Liver (tissue), 8 donors: ENCODE measurements at regions not wholly inside any gene's neighbourhood (a gene's known extent, or its start where the extent isn't known, plus 50 kb on each side); places are given as distances from the start of the nearest gene placed in this dataset.

Source experiments
- DNase-seq: peaks from one replicate; pipeline ENCODE4 v3.0.0-alpha.2; 2017; ENCODE audit warnings: low spot score
- H3K27ac ChIP-seq, 2 donors: one replicate each; pipeline ENCODE4 v1.7.0; 2013; ENCODE audit warnings: inconsistent platforms in 2 of 2, low read length in 2 of 2, control low read depth in 1 of 2, low read depth in 1 of 2, mild to moderate bottlenecking in 1 of 2
- H3K27me3 ChIP-seq, 4 donors: one replicate each; pipeline versions ENCODE4 v1.6.1 to v1.7.0; 2013; ENCODE audit warnings: low read length in 3 of 4, inconsistent platforms in 1 of 4, mild to moderate bottlenecking in 1 of 4, moderate library complexity in 1 of 4; ENCODE audit not compliant: control insufficient read depth in 4 of 4, insufficient read depth in 4 of 4
- H3K36me3 ChIP-seq, 4 donors: one replicate each; pipeline versions ENCODE4 v1.6.1 to v1.7.0; 2013; ENCODE audit warnings: low read length in 3 of 4, mild to moderate bottlenecking in 3 of 4, low read depth in 1 of 4, moderate library complexity in 1 of 4; ENCODE audit not compliant: control insufficient read depth in 4 of 4, insufficient read depth in 3 of 4
- H3K4me1 ChIP-seq, 4 donors: one replicate each; pipeline versions ENCODE4 v1.6.1 to v1.7.0; 2013; ENCODE audit warnings: low read length in 3 of 4, mild to moderate bottlenecking in 3 of 4, moderate library complexity in 1 of 4; ENCODE audit not compliant: control insufficient read depth in 4 of 4, insufficient read depth in 4 of 4
- H3K4me3 ChIP-seq, 3 donors: one replicate each; pipeline versions ENCODE4 v1.6.1 to v1.7.0; 2013; ENCODE audit warnings: low read length in 3 of 3, control low read depth in 1 of 3, low read depth in 1 of 3, mild to moderate bottlenecking in 1 of 3
- H3K9ac ChIP-seq, 2 donors: one replicate each; pipeline ENCODE4 v1.7.0; 2013; ENCODE audit warnings: low read length in 2 of 2, mild to moderate bottlenecking in 2 of 2, moderate library complexity in 2 of 2, control low read depth in 1 of 2, low read depth in 1 of 2
- H3K9me3 ChIP-seq, 4 donors: one replicate each; pipeline versions ENCODE4 v1.6.1 to v1.7.0; 2013; ENCODE audit warnings: low read length in 3 of 4; ENCODE audit not compliant: control insufficient read depth in 4 of 4
- EGR1 ChIP-seq, 2 donors: IDR thresholded peaks; 2 replicates each; pipeline ENCODE4 v1.6.1; 2016 to 2018; ENCODE audit warnings: antibody characterized with exemption in 2 of 2, low read depth in 2 of 2
- FOXA1 ChIP-seq: IDR thresholded peaks from 2 replicates; pipeline ENCODE4 v1.6.1; 2016; ENCODE audit warnings: antibody characterized with exemption
- FOXA2 ChIP-seq: IDR thresholded peaks from 2 replicates; pipeline ENCODE4 v1.6.1; 2016; ENCODE audit warnings: antibody characterized with exemption
- HNF4A ChIP-seq, 2 donors: conservative IDR thresholded peaks; 2 replicates each; pipeline ENCODE4 v1.6.1; 2016; ENCODE audit warnings: antibody characterized with exemption in 2 of 2, mild to moderate bottlenecking in 2 of 2
- HNF4G ChIP-seq: IDR thresholded peaks from 2 replicates; pipeline ENCODE4 v1.6.1; 2016; ENCODE audit warnings: antibody characterized with exemption
- JUND ChIP-seq, 2 donors: IDR thresholded peaks; 2 replicates each; pipeline ENCODE4 v1.6.1; 2016; ENCODE audit warnings: antibody characterized with exemption in 2 of 2
- RAD21 ChIP-seq, 2 donors: IDR thresholded peaks; 2 replicates each; pipeline ENCODE4 v1.6.1; 2016; ENCODE audit warnings: antibody characterized with exemption in 2 of 2, mild to moderate bottlenecking in 2 of 2
- RXRA ChIP-seq, 2 donors: IDR thresholded peaks; 2 replicates each; pipeline ENCODE4 v1.6.1; 2017 to 2018; ENCODE audit warnings: antibody characterized with exemption in 2 of 2, mild to moderate bottlenecking in 1 of 2
- SP1 ChIP-seq: IDR thresholded peaks from 2 replicates; pipeline ENCODE4 v1.6.1; 2018; ENCODE audit warnings: antibody characterized with exemption, mild to moderate bottlenecking
- TAF1 ChIP-seq: conservative IDR thresholded peaks from 2 replicates; pipeline ENCODE4 v1.6.1; 2016; ENCODE audit warnings: antibody characterized with exemption, mild to moderate bottlenecking
- YY1 ChIP-seq: IDR thresholded peaks from 2 replicates; pipeline ENCODE4 v1.6.1; 2016; ENCODE audit warnings: antibody characterized with exemption, mild to moderate bottlenecking
- WGBS: extraction: QIAGEN DNeasy Blood & Tissue Kit; methylation state at CpG from one replicate; pipeline ENCODE4 v1.1.7; 2013; 5-methylcytosine and 5-hydroxymethylcytosine counted together
- TF ChIP-seq, protein P1 (sequence below): IDR thresholded peaks from 2 replicates; pipeline ENCODE4 v1.6.1; 2016; ENCODE audit warnings: antibody characterized with exemption
- TF ChIP-seq, protein P2 (sequence below): fragments of 150-350 bp; IDR thresholded peaks from 2 replicates; pipeline ENCODE4 v1.5.1; 2017; ENCODE audit warnings: improper control_type of control experiment, low read depth, low read length; ENCODE audit not compliant: missing input control
- TF ChIP-seq, protein P3 (sequence below): IDR thresholded peaks from 2 replicates; pipeline ENCODE4 v1.6.1; 2016; ENCODE audit warnings: antibody characterized with exemption
- TF ChIP-seq, protein P4 (sequence below): IDR thresholded peaks from 2 replicates; pipeline ENCODE4 v1.6.1; 2016; ENCODE audit warnings: antibody characterized with exemption
- donor health status: healthy.
- donor health status: healthy.
- donor health status: healthy.
- donor health status: healthy.
- donor health status: healthy.

DNA sequence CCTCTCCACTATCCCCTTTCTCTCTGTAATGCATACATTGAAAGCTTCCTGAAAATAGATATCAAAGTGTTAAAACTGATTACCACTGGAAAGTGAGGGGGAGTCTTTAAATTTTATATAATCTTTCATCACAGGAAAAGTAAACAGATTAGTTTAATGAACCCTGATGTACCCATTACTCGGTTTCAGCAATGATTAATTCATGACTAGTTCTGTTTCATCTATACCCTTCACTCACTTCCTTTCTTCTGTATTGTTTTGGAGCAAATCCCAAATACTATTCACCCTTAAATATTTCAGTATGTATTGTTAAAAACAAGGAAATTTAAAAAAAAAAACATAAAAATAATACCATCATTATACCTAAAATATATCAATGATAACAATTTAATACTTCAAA is 67.3 kb upstream of the TMCC3 start:
- Histone ChIP-seq H3K4me1 (no peaks in the 10 kb centered on the region), H3K9me3 (no peaks in the 10 kb centered on the region), H3K4me3 (no peak overlapping the region), H3K36me3 (no peaks in the 10 kb centered on the region), H3K27ac (no peak overlapping the region), H3K9ac (no peak overlapping the region), H3K27me3 (no peaks in the 10 kb centered on the region)
- no peak for DNase-seq
- WGBS = 72% methylated on average over 1 of the region's 1 CpG
- TF ChIP-seq RXRA (IDR thresholded peaks at IDR 0.05) (no peak), HNF4G (no peak), FOXA1 (no peak), SP1 (no peak), RAD21 (IDR thresholded peaks at IDR 0.05) (no peak), HNF4A (conservative IDR thresholded peaks at IDR 0.05) (no peak)
- TF ChIP-seq, protein P1, sequence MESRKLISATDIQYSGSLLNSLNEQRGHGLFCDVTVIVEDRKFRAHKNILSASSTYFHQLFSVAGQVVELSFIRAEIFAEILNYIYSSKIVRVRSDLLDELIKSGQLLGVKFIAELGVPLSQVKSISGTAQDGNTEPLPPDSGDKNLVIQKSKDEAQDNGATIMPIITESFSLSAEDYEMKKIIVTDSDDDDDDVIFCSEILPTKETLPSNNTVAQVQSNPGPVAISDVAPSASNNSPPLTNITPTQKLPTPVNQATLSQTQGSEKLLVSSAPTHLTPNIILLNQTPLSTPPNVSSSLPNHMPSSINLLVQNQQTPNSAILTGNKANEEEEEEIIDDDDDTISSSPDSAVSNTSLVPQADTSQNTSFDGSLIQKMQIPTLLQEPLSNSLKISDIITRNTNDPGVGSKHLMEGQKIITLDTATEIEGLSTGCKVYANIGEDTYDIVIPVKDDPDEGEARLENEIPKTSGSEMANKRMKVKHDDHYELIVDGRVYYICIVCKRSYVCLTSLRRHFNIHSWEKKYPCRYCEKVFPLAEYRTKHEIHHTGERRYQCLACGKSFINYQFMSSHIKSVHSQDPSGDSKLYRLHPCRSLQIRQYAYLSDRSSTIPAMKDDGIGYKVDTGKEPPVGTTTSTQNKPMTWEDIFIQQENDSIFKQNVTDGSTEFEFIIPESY = no peak
- TF ChIP-seq, protein P2, sequence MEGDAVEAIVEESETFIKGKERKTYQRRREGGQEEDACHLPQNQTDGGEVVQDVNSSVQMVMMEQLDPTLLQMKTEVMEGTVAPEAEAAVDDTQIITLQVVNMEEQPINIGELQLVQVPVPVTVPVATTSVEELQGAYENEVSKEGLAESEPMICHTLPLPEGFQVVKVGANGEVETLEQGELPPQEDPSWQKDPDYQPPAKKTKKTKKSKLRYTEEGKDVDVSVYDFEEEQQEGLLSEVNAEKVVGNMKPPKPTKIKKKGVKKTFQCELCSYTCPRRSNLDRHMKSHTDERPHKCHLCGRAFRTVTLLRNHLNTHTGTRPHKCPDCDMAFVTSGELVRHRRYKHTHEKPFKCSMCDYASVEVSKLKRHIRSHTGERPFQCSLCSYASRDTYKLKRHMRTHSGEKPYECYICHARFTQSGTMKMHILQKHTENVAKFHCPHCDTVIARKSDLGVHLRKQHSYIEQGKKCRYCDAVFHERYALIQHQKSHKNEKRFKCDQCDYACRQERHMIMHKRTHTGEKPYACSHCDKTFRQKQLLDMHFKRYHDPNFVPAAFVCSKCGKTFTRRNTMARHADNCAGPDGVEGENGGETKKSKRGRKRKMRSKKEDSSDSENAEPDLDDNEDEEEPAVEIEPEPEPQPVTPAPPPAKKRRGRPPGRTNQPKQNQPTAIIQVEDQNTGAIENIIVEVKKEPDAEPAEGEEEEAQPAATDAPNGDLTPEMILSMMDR = no peak

DNA sequence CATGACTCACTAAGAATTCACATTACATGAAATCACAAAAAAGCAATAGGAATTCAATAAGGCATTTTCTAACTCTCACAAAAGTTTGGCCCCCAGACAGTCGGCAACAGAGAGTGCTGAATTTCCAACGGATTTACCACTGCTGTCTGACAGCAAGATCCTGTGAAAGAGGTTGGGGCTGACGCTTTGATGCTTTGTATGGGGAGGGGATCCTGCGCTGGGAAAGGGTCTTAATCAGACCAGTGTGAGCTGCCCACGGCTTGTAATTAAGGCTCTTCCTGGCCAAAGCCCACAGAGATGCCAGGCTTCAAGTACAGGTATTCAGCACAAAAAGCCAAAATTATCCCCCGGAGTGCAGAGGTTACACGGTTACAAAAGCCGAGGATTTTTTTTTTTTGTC is 66.8 kb upstream of the TMCC3 start:
- Histone ChIP-seq H3K27ac (no peak overlapping the region), H3K9ac (no peak overlapping the region), H3K36me3 (no peaks in the 10 kb centered on the region), H3K9me3 (no peaks in the 10 kb centered on the region), H3K4me1 (no peaks in the 10 kb centered on the region), H3K4me3 (no peak overlapping the region), H3K27me3 (no peaks in the 10 kb centered on the region)
- no peak for DNase-seq
- 79% methylated on average over 8 of the region's 8 CpGs for WGBS
- TF ChIP-seq, protein P2 = no peak
- TF ChIP-seq EGR1 (IDR thresholded peaks at IDR 0.05; ENCODE audit: low read depth in 2 of 2) (no peak), TAF1 (no peak), FOXA1 (no peak), YY1 (no peak), FOXA2 (no peak), JUND (IDR thresholded peaks at IDR 0.05) (no peak), SP1 (no peak), HNF4A (conservative IDR thresholded peaks at IDR 0.05) (no peak)
- TF ChIP-seq, protein P3, sequence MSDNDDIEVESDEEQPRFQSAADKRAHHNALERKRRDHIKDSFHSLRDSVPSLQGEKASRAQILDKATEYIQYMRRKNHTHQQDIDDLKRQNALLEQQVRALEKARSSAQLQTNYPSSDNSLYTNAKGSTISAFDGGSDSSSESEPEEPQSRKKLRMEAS = no peak
- TF ChIP-seq, protein P4, sequence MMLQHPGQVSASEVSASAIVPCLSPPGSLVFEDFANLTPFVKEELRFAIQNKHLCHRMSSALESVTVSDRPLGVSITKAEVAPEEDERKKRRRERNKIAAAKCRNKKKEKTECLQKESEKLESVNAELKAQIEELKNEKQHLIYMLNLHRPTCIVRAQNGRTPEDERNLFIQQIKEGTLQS = no peak
- TF ChIP-seq, protein P1 = no peak
